Type B pancreatic cell (in vitro differentiated cells): ENCODE measurements at regions not wholly inside any gene's neighbourhood (a gene's known extent, or its start where the extent isn't known, plus 50 kb on each side); places are given as distances from the start of the nearest gene placed in this dataset.

Experiments used
- DNase-seq: peaks from one replicate; pipeline ENCODE4 v3.0.0; 2021; ENCODE audit warnings: mixed read lengths; ENCODE audit not compliant: unreplicated experiment; ENCODE audit errors: extremely low spot score
- H3K27ac Mint-ChIP-seq: 2 replicates; pipeline ENCODE4 v1.8.0; 2021; ENCODE audit warnings: mild to moderate bottlenecking, mixed read lengths
- H3K27me3 Mint-ChIP-seq: 2 replicates; pipeline ENCODE4 v1.8.0; 2021; ENCODE audit warnings: mixed read lengths
- H3K36me3 Mint-ChIP-seq: 2 replicates; pipeline ENCODE4 v1.8.0; 2021; ENCODE audit warnings: mixed read lengths
- H3K4me1 Mint-ChIP-seq: one replicate; pipeline ENCODE4 v1.8.0; 2021; ENCODE audit warnings: mixed read lengths; ENCODE audit not compliant: unreplicated experiment
- H3K4me3 Mint-ChIP-seq: 2 replicates; pipeline ENCODE4 v1.8.0; 2021; ENCODE audit warnings: mild to moderate bottlenecking, mixed read lengths
- H3K9me3 Mint-ChIP-seq: 2 replicates; pipeline ENCODE4 v1.8.0; 2021; ENCODE audit warnings: mixed read lengths
- TF ChIP-seq, protein P1 (sequence below): fragments of 200-600 bp; sonication (generic); conservative IDR thresholded peaks from 2 replicates; pipeline ENCODE4 v1.5.0; 2021; ENCODE audit warnings: antibody characterized with exemption, mild to moderate bottlenecking

DNA sequence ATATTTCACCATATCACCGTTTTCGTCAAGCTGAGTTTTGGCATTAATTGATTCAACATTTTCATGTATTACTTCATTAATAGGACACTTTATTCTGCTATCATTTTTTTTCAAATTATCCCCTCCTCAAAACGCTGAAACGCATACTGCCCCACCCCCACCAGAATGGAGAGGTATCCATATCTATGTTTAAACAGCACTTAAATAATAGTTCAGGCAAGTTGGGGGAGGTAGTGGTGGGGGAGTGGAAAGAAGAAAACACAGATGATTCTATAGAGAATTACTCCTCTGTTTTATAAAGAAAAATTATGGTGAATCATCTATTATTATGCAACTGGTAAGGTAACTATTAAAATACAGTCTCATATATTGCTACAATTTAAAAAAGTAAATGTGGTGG, 314.4 kb upstream of the ZEB2 start:
- H3K27me3 Mint-ChIP-seq, result peaks cover 6% of the 10 kb centered on the region
- no peak overlapping the region for H3K27ac Mint-ChIP-seq
- no peak for DNase-seq
- H3K9me3 Mint-ChIP-seq, result no peaks in the 10 kb centered on the region
- no peak overlapping the region for H3K4me3 Mint-ChIP-seq
- peaks cover 9% of the 10 kb centered on the region for H3K4me1 Mint-ChIP-seq
- TF ChIP-seq, protein P1, sequence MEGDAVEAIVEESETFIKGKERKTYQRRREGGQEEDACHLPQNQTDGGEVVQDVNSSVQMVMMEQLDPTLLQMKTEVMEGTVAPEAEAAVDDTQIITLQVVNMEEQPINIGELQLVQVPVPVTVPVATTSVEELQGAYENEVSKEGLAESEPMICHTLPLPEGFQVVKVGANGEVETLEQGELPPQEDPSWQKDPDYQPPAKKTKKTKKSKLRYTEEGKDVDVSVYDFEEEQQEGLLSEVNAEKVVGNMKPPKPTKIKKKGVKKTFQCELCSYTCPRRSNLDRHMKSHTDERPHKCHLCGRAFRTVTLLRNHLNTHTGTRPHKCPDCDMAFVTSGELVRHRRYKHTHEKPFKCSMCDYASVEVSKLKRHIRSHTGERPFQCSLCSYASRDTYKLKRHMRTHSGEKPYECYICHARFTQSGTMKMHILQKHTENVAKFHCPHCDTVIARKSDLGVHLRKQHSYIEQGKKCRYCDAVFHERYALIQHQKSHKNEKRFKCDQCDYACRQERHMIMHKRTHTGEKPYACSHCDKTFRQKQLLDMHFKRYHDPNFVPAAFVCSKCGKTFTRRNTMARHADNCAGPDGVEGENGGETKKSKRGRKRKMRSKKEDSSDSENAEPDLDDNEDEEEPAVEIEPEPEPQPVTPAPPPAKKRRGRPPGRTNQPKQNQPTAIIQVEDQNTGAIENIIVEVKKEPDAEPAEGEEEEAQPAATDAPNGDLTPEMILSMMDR, result no peak
- H3K36me3 Mint-ChIP-seq, result no peaks in the 10 kb centered on the region

DNA sequence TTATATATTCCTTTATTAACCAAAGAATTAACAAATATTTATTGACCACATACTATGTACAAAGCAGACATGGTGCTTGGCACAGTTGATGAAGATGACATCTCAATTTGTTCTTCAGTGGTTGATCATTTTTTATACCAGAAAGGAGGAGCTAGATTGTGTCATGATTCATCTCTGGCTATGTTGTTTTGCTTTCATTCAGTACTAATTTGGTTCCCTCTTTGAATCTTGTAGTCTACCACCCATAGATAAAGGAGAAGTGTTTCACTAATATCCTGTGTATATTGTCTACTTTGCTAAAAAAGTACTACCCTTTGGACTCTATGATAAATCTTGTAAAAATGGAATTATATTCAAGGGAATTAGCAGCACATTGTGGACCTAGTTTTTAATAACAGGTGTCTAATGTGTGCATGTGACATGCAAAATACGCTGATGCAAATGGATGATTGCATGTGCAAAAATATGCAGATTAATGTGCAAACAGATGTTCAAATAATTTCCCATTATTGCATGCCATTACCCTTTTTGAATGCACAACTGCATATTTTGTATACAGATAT, 313.2 kb upstream of the ZEB2 start:
- TF ChIP-seq, protein P1, result no peak
- Mint-ChIP-seq H3K9me3 (no peaks in the 10 kb centered on the region), H3K4me3 (no peak overlapping the region), H3K27me3 (peaks cover 6% of the 10 kb centered on the region), H3K27ac (no peak overlapping the region), H3K4me1 (peaks cover 9% of the 10 kb centered on the region), H3K36me3 (no peaks in the 10 kb centered on the region)
- no peak for DNase-seq

DNA sequence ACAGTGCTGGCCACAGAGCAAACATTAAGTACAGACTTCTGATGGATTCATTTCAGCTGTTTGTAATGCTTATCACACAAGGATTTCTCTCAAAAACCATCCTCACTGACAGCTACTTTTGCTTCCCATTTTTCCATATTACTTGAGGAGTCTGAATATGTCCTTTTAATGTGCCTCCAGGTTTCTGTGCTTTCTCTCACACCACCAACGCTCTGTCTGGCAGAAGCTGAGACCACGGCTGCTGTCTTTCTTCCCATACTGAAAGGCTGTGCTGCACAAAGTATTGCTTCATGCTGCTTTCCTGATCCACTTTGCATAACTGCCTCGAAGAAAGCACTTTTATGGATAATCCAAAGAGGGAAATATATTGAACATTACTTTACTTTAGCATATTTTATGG, 312.1 kb upstream of the ZEB2 start:
- peaks cover 3% of the 10 kb centered on the region for H3K27me3 Mint-ChIP-seq
- H3K9me3 Mint-ChIP-seq, result no peaks in the 10 kb centered on the region
- H3K4me3 Mint-ChIP-seq, result no peak overlapping the region
- H3K4me1 Mint-ChIP-seq, result peaks cover 9% of the 10 kb centered on the region
- DNase-seq, result no peak
- TF ChIP-seq, protein P1, result no peak
- H3K36me3 Mint-ChIP-seq, result no peaks in the 10 kb centered on the region
- H3K27ac Mint-ChIP-seq, result no peak overlapping the region

DNA sequence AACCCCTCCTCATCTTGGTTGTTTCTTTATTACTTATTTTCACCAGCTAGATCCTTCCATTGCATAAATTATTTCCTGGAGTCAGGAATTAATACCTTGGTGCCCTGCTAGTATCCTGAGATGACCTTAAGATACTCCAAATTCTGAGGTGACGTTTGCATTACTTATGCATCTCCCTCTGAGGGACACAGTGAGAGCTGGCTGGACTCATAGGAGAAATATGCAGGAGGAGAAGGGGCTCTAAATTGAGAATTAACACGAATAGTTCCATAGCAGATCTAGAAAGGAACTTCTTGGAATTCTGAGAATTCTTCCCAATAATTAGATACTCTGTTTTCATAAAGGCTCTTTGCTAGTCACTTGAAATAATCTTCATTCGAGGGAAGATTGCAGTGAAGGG, 310.6 kb upstream of the ZEB2 start:
- no peaks in the 10 kb centered on the region for H3K4me1 Mint-ChIP-seq
- no peaks in the 10 kb centered on the region for H3K9me3 Mint-ChIP-seq
- no peak for DNase-seq
- no peak overlapping the region for H3K27ac Mint-ChIP-seq
- H3K27me3 Mint-ChIP-seq, result peaks cover 3% of the 10 kb centered on the region
- TF ChIP-seq, protein P1, result no peak
- no peak overlapping the region for H3K4me3 Mint-ChIP-seq
- no peaks in the 10 kb centered on the region for H3K36me3 Mint-ChIP-seq

DNA sequence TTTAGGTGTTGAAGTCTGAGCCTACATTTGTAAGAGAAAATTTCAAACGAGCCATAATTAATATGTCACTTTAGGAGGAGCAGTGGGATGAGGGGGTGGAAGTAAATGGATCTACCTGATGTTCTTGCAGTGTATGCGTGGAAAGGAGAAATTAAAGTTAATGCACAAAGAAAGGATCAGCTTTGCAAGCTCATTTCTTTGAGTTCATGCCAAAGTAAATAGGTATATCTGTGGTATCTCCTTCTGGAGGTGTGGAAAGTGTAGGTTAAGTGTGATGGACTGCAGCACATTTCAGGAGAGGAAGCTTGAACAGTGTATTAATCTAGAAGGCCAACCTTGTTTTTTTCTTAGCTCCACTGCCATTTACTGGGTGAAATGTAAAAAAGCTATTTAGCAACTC, 307.5 kb upstream of the ZEB2 start:
- TF ChIP-seq, protein P1, result no peak
- no peaks in the 10 kb centered on the region for H3K4me1 Mint-ChIP-seq
- no peak overlapping the region for H3K4me3 Mint-ChIP-seq
- H3K27me3 Mint-ChIP-seq, result peaks cover under 1% of the 10 kb centered on the region
- no peak for DNase-seq
- no peak overlapping the region for H3K27ac Mint-ChIP-seq
- H3K9me3 Mint-ChIP-seq, result peaks cover 4% of the 10 kb centered on the region
- H3K36me3 Mint-ChIP-seq, result no peaks in the 10 kb centered on the region

DNA sequence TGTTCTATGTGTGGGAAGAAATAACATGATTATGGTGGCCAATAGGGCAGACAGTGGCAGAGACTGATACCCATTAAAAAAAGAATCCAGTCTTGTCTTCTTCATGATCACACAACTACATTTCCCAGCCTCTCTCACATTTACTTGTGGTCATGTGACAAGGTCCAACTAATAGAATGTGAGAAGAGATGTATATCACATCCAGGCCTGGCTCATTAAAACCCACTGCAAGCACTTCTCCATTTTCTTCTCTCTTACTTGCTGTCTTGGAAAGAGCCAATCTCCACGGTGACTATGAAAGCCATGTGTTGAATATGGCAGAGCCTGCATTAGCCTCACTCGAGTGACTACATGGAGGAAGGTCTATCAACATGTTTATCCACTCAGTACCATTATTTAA, 306.2 kb upstream of the ZEB2 start:
- Mint-ChIP-seq H3K9me3 (peaks cover 4% of the 10 kb centered on the region), H3K4me3 (no peak overlapping the region), H3K36me3 (no peaks in the 10 kb centered on the region), H3K27ac (no peak overlapping the region), H3K27me3 (no peaks in the 10 kb centered on the region), H3K4me1 (no peaks in the 10 kb centered on the region)
- DNase-seq, result no peak
- TF ChIP-seq, protein P1, result no peak
